Osteocyte (in vitro differentiated cells): ENCODE measurements at regions not wholly inside any gene's neighbourhood (a gene's known extent, or its start where the extent isn't known, plus 50 kb on each side); places are given as distances from the start of the nearest gene placed in this dataset.
A peak's percentile ranks its signal among the peaks of the same experiment; 100 is the strongest.

Experiments used
- DNase-seq: peaks from one replicate; pipeline ENCODE4 v3.0.0; 2021; ENCODE audit warnings: mixed read lengths; ENCODE audit not compliant: unreplicated experiment; ENCODE audit errors: extremely low spot score
- H3K27ac Mint-ChIP-seq: one replicate; pipeline ENCODE4 v1.8.0; 2021; ENCODE audit warnings: mild to moderate bottlenecking, mixed read lengths; ENCODE audit not compliant: unreplicated experiment
- H3K27me3 Mint-ChIP-seq: one replicate; pipeline ENCODE4 v1.8.0; 2021; ENCODE audit warnings: mixed read lengths; ENCODE audit not compliant: unreplicated experiment
- H3K36me3 Mint-ChIP-seq: one replicate; pipeline ENCODE4 v1.8.0; 2021; ENCODE audit warnings: mixed read lengths; ENCODE audit not compliant: unreplicated experiment
- H3K4me1 Mint-ChIP-seq: one replicate; pipeline ENCODE4 v1.8.0; 2021; ENCODE audit warnings: mixed read lengths; ENCODE audit not compliant: unreplicated experiment
- H3K4me3 Mint-ChIP-seq: one replicate; pipeline ENCODE4 v1.8.0; 2021; ENCODE audit warnings: mild to moderate bottlenecking, moderate library complexity, mixed read lengths; ENCODE audit not compliant: unreplicated experiment
- H3K9me3 Mint-ChIP-seq: one replicate; pipeline ENCODE4 v1.8.0; 2021; ENCODE audit warnings: mixed read lengths; ENCODE audit not compliant: unreplicated experiment
- TF ChIP-seq, protein P1 (sequence below): fragments of 200-600 bp; sonication (generic); IDR thresholded peaks from 2 replicates; pipeline ENCODE4 v1.5.0; 2021; ENCODE audit warnings: antibody characterized with exemption, mild to moderate bottlenecking, moderate library complexity

DNA sequence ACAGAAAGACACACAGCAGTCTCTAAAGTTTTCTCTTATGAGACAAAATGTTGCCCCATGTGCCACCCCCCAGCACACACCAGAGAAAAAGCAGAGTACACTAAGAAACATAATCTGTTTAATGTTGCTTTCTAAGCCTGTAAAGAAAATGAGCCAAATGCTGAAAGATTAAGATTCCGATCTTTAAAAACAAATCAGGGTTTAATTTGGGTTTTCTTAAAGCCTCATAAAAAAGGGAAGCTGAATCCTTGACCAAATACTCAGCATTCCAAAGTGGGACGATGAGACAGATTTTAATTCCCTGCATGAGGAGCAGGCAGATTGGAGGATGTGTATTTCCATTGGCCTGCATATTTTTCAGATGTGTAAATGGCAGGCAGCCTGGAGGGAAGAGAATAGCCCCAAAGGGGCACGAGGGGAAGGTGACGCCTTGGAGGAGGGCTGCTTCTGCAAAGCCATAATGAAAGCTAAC, 118.4 kb downstream of the COPRS start:
- no peaks in the 10 kb centered on the region for H3K36me3 Mint-ChIP-seq
- H3K27ac Mint-ChIP-seq, result peak overlapping the region; percentile 28
- no peaks in the 10 kb centered on the region for H3K27me3 Mint-ChIP-seq
- peaks cover 58% of the 10 kb centered on the region for H3K4me1 Mint-ChIP-seq
- TF ChIP-seq, protein P1, sequence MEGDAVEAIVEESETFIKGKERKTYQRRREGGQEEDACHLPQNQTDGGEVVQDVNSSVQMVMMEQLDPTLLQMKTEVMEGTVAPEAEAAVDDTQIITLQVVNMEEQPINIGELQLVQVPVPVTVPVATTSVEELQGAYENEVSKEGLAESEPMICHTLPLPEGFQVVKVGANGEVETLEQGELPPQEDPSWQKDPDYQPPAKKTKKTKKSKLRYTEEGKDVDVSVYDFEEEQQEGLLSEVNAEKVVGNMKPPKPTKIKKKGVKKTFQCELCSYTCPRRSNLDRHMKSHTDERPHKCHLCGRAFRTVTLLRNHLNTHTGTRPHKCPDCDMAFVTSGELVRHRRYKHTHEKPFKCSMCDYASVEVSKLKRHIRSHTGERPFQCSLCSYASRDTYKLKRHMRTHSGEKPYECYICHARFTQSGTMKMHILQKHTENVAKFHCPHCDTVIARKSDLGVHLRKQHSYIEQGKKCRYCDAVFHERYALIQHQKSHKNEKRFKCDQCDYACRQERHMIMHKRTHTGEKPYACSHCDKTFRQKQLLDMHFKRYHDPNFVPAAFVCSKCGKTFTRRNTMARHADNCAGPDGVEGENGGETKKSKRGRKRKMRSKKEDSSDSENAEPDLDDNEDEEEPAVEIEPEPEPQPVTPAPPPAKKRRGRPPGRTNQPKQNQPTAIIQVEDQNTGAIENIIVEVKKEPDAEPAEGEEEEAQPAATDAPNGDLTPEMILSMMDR, result no peak
- DNase-seq, result no peak
- H3K4me3 Mint-ChIP-seq, result peak overlapping the region; percentile 2
- H3K9me3 Mint-ChIP-seq, result no peaks in the 10 kb centered on the region

DNA sequence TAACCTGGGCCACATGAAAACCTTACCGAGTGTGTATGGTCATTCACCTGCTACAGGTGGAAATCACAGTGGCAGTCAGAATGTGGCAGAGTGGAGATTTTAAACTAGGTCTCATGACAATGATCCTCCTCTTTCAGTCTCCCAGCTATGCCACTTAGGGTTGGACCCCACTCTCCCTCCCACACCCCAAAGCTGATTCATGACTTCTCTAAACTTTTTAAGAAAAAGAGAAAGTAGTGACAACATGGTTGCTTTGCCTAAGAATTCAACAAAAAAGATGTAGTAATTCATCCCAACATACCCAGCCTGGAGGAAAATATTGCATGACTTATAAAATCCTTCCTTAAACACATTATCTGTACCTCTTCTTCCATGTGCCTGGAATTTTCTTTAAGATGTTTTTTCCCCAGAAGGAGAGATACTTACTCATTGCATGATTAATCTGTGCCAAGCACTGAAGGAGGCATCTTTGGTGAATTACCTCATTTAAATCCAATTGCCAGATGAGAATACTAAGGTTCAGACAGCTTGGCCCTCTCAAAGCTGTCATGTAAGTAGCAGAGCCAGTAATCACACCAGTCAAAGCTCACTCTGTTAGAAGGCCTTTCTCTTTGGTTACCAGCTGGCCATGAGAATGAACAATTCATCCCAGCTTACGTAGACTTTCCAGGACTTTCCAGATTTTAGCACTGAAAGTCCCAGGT, 119.9 kb downstream of the COPRS start:
- TF ChIP-seq, protein P1, result no peak
- no peak for DNase-seq
- no peak overlapping the region for H3K4me3 Mint-ChIP-seq
- peaks cover 45% of the 10 kb centered on the region for H3K4me1 Mint-ChIP-seq
- no peaks in the 10 kb centered on the region for H3K36me3 Mint-ChIP-seq
- no peaks in the 10 kb centered on the region for H3K9me3 Mint-ChIP-seq
- peak overlapping the region; percentile 16 for H3K27ac Mint-ChIP-seq
- no peaks in the 10 kb centered on the region for H3K27me3 Mint-ChIP-seq

DNA sequence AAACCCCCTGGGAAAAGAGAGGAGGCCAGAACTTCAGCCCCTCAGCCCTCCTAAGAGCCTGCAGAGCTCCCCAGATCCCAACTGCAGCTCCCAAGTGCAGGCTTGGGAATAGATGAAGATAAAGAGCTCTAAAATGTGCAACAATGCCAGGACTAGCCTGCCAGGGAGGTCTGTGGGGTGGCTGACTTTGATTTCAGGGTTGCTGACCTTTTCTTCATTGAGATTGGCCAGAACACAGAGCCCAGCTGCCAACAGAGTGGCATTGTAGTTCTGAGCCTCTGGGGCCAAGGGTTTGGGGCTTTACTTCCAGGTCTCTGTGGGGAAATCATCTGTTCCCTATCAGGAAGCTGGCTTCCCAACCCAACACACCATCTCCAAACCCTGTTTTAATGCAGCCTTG, 120.6 kb downstream of the COPRS start:
- Mint-ChIP-seq H3K27ac (peak overlapping the region; percentile 16), H3K4me1 (peaks cover 40% of the 10 kb centered on the region), H3K36me3 (no peaks in the 10 kb centered on the region), H3K4me3 (no peak overlapping the region), H3K9me3 (no peaks in the 10 kb centered on the region), H3K27me3 (no peaks in the 10 kb centered on the region)
- no peak for DNase-seq
- TF ChIP-seq, protein P1, result no peak

DNA sequence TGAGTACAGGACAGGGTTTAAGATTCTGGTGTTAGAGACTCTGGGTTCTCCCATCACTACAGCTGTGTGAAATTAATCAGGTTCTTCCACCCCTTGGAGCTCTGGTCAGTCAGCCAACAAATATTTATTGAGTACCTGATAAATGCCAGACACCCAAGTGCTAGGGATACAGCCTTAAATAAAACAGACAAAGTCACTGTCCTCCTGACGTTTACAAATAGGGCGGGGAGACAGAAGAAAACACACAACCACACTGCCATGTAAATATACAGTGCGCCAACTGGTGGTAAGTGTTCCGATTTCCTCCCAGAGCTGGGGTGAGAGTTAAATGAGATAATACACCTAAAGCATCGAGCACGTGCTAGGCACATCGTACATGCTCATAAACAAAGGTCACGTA, 121.0 kb downstream of the COPRS start:
- H3K36me3 Mint-ChIP-seq, result no peaks in the 10 kb centered on the region
- no peaks in the 10 kb centered on the region for H3K27me3 Mint-ChIP-seq
- no peak overlapping the region for H3K4me3 Mint-ChIP-seq
- H3K27ac Mint-ChIP-seq, result no peak overlapping the region
- H3K4me1 Mint-ChIP-seq, result peaks cover 37% of the 10 kb centered on the region
- DNase-seq, result no peak
- TF ChIP-seq, protein P1, result no peak
- H3K9me3 Mint-ChIP-seq, result no peaks in the 10 kb centered on the region

DNA sequence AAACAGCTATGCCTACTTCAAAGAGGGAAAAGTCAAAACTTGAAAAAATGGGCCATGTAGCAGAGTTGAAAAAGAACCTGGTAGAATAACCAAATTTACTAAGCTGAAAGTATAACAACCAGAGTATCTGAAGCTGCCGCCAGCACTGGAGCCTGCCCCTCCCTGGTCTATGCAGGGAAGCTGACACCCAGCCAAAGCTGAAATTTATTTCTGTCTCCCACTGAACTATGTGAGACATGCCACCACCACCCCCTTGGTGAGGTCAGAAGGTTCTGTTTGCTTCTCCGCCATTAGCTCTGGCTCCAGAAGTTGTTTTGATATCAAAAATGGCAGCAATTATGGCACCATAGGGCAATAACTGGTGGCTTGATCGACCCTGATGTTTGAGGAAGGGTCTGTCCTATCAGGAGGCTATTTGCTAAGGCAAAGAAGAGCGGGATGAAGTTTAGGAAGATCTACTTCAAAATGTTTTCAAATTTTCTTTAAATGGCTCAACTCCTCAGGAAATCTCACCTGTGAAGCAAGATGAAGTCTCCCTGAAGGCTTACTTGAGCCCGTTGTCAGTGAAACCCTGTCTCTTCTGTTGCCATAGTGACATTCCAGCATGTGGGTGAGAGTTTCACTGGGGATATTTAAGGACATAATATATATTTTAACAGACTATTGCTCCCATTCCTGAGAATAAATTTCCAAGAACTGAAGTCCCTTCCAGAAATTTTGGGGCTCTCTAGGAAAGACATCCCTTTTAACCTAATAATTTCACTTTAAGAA, 122.0 kb downstream of the COPRS start:
- Mint-ChIP-seq H3K27ac (peak overlapping the region; percentile 38), H3K27me3 (no peaks in the 10 kb centered on the region), H3K4me1 (peaks cover 36% of the 10 kb centered on the region), H3K36me3 (no peaks in the 10 kb centered on the region), H3K9me3 (no peaks in the 10 kb centered on the region), H3K4me3 (no peak overlapping the region)
- no peak for DNase-seq
- TF ChIP-seq, protein P1, result no peak
